ENCODE measurements at regions not wholly inside any gene's neighbourhood (a gene's known extent, or its start where the extent isn't known, plus 50 kb on each side); places are given as distances from the start of the nearest gene placed in this dataset.
A peak's percentile ranks its signal among the peaks of the same experiment; 100 is the strongest.

DNA sequence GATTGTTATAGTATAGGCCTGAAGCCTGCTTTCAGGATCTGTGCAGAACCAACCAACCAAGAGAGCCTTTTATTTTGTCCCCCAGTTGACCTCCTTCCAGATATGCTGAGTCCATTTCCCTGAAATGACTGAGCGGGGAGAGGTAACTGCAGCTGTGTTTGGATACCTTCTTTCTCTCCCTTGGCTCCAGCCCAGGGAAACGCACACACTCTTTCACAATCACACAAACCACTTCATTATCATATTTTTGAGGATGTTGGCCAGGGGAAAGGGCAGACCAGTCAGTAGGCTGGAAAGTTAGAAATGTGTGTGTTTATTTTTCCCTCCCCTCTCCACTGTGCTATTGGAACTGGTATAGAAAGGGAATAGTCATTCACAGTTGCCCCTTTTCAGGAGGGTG is 417.7 kb upstream of the TBL1XR1 start:
- TF ChIP-seq ISL1 (CRISPR knock-in tag; IDR thresholded peaks at IDR 0.05) (peak; percentile 62), GLIS3 (CRISPR knock-in tag; IDR thresholded peaks at IDR 0.05) (no peak), ZFP3 (CRISPR knock-in tag; IDR thresholded peaks at IDR 0.05) (peak; percentile 60; the same call in 1 of the 2 replicates), PPARA (CRISPR knock-in tag; IDR thresholded peaks at IDR 0.05; ENCODE audit: borderline replicate concordance) (no peak)
- TF ChIP-seq, protein P1, sequence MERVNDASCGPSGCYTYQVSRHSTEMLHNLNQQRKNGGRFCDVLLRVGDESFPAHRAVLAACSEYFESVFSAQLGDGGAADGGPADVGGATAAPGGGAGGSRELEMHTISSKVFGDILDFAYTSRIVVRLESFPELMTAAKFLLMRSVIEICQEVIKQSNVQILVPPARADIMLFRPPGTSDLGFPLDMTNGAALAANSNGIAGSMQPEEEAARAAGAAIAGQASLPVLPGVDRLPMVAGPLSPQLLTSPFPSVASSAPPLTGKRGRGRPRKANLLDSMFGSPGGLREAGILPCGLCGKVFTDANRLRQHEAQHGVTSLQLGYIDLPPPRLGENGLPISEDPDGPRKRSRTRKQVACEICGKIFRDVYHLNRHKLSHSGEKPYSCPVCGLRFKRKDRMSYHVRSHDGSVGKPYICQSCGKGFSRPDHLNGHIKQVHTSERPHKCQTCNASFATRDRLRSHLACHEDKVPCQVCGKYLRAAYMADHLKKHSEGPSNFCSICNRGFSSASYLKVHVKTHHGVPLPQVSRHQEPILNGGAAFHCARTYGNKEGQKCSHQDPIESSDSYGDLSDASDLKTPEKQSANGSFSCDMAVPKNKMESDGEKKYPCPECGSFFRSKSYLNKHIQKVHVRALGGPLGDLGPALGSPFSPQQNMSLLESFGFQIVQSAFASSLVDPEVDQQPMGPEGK (CRISPR knock-in tag; IDR thresholded peaks at IDR 0.05; ENCODE audit: borderline replicate concordance), result peak; percentile 42; the same call in 1 of the 2 replicates
- ATAC-seq, result no peak

DNA sequence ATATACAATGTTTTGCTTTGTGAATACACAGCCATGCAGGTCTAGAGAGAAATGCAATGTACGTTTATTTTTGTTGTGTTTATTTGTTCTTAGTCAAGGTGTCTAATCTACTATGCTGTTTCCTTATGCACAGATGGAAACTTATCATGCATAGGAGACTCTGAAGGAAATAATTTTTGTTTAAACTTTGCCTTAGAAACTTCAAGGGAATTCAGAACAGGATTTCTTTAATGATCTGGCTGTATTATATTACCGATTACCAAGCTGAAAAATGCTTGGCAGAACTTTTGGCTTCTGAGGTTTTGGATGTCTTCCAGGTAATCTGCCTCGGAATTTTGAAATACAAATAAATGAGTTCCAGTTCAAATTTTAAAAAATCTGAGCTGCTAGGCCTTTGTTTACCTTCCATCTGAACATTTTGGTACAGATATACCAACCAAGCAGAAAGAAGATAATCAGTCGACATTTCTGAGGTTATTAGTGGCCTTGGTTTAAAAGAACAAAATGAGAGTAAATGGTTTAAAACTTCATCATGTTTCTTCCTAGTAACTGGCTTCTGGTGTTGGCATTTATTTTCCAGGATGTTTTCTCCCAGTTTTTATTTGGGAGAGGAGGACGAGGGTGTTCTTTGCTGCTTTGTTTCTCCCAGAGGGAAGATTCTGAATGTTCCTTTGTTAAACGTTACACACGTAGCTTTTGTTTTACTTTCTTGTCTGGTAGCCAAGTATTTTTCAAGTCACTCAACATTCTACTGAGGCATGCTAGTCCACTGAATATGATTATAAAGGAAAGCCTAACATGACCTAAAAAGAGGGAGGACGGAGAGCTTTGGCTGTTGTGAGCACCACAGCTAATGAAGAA is 421.8 kb upstream of the TBL1XR1 start:
- peak; percentile 65 for ATAC-seq
- 0 out of 2 replicates have a peak, but pooled peaks have one; percentile 14 for TF ChIP-seq CSDC2 (CRISPR knock-in tag; IDR thresholded peaks at IDR 0.05)
- TF ChIP-seq OSR1 (CRISPR knock-in tag; IDR thresholded peaks at IDR 0.05), result no peak
- TF ChIP-seq ISL1 (CRISPR knock-in tag; IDR thresholded peaks at IDR 0.05), result peak; percentile 26; the same call in 1 of the 2 replicates
- TF ChIP-seq ZNF70 (CRISPR knock-in tag; IDR thresholded peaks at IDR 0.05), result no peak

DNA sequence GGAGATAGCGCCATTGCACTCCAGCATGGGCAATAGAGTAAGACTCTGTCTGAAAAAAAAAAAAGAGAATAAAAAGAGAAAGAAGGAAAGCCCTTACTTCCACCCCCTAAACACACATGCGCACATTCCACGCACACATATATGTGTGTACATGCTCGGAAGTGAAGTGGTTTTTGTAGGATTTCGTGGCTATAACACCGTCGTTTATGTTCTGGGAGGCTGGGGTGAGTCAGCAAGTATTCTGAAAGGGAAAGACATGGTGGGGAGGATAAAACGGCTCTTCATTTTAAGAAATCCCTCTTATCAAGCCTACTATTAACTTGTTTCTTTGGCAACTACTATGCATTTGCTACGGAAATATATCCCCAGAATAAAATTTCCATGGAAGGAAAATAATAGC is 422.8 kb upstream of the TBL1XR1 start:
- TF ChIP-seq ZNF565 (CRISPR knock-in tag; conservative IDR thresholded peaks at IDR 0.05; ENCODE audit: low read depth) (no peak), GLIS3 (CRISPR knock-in tag; IDR thresholded peaks at IDR 0.05) (no peak), TCF4 (CRISPR knock-in tag; IDR thresholded peaks at IDR 0.05; ENCODE audit: borderline replicate concordance) (no peak), SNAI2 (CRISPR knock-in tag; IDR thresholded peaks at IDR 0.05) (no peak), PPARA (CRISPR knock-in tag; IDR thresholded peaks at IDR 0.05; ENCODE audit: borderline replicate concordance) (no peak), ZC3H10 (CRISPR knock-in tag; IDR thresholded peaks at IDR 0.05) (no peak), OSR1 (CRISPR knock-in tag; IDR thresholded peaks at IDR 0.05) (no peak), CSDC2 (CRISPR knock-in tag; IDR thresholded peaks at IDR 0.05) (no peak), ESRRG (CRISPR knock-in tag; IDR thresholded peaks at IDR 0.05) (no peak)
- TF ChIP-seq, protein P2, sequence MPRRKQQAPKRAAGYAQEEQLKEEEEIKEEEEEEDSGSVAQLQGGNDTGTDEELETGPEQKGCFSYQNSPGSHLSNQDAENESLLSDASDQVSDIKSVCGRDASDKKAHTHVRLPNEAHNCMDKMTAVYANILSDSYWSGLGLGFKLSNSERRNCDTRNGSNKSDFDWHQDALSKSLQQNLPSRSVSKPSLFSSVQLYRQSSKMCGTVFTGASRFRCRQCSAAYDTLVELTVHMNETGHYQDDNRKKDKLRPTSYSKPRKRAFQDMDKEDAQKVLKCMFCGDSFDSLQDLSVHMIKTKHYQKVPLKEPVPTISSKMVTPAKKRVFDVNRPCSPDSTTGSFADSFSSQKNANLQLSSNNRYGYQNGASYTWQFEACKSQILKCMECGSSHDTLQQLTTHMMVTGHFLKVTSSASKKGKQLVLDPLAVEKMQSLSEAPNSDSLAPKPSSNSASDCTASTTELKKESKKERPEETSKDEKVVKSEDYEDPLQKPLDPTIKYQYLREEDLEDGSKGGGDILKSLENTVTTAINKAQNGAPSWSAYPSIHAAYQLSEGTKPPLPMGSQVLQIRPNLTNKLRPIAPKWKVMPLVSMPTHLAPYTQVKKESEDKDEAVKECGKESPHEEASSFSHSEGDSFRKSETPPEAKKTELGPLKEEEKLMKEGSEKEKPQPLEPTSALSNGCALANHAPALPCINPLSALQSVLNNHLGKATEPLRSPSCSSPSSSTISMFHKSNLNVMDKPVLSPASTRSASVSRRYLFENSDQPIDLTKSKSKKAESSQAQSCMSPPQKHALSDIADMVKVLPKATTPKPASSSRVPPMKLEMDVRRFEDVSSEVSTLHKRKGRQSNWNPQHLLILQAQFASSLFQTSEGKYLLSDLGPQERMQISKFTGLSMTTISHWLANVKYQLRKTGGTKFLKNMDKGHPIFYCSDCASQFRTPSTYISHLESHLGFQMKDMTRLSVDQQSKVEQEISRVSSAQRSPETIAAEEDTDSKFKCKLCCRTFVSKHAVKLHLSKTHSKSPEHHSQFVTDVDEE (CRISPR knock-in tag; IDR thresholded peaks at IDR 0.05), result no peak
- TF ChIP-seq, protein P3, sequence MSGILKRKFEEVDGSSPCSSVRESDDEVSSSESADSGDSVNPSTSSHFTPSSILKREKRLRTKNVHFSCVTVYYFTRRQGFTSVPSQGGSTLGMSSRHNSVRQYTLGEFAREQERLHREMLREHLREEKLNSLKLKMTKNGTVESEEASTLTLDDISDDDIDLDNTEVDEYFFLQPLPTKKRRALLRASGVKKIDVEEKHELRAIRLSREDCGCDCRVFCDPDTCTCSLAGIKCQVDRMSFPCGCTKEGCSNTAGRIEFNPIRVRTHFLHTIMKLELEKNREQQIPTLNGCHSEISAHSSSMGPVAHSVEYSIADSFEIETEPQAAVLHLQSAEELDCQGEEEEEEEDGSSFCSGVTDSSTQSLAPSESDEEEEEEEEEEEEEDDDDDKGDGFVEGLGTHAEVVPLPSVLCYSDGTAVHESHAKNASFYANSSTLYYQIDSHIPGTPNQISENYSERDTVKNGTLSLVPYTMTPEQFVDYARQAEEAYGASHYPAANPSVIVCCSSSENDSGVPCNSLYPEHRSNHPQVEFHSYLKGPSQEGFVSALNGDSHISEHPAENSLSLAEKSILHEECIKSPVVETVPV (CRISPR knock-in tag; IDR thresholded peaks at IDR 0.05), result no peak
- ATAC-seq, result no peak

DNA sequence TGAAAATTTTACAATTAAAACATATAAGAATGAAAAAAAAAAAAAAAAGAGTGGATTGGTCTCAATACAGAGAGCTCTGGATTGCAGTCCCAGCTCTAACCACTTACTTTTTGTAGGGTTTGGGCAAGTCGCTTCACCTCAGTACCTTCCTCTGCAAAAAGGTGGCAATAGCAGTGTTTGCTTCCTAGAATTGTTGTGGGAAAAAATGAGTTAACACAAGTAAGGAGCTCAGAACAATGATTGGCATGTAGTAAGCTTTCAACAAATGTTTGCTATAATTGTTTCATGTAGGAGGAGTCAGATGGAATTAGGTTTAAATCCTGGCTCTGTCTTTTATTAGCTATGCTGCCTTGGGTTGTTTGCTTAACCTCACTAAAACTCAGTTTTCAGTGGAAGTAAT is 425.2 kb upstream of the TBL1XR1 start:
- TF ChIP-seq OSR1 (CRISPR knock-in tag; IDR thresholded peaks at IDR 0.05) (no peak), GLIS3 (CRISPR knock-in tag; IDR thresholded peaks at IDR 0.05) (no peak), BACH2 (CRISPR knock-in tag; IDR thresholded peaks at IDR 0.05; ENCODE audit: borderline replicate concordance) (no peak), ZFP3 (CRISPR knock-in tag; IDR thresholded peaks at IDR 0.05) (no peak), ISL1 (CRISPR knock-in tag; IDR thresholded peaks at IDR 0.05) (no peak), ARNTL (CRISPR knock-in tag; IDR thresholded peaks at IDR 0.05; ENCODE audit: borderline replicate concordance, low read depth) (no peak), ZNF70 (CRISPR knock-in tag; IDR thresholded peaks at IDR 0.05) (no peak), TCF4 (CRISPR knock-in tag; IDR thresholded peaks at IDR 0.05; ENCODE audit: borderline replicate concordance) (no peak)
- TF ChIP-seq, protein P2 (CRISPR knock-in tag; IDR thresholded peaks at IDR 0.05), result no peak
- ATAC-seq, result peak; percentile 48

Measured in SK-N-SH treated with all-trans-retinoic acid at 6 μM for 48 hours (cell line).